ENCODE measurements at regions not wholly inside any gene's neighbourhood (a gene's known extent, or its start where the extent isn't known, plus 50 kb on each side); places are given as distances from the start of the nearest gene placed in this dataset.

GRCh38 chr12:83691730-83692129 is 1005.0 kb downstream of the TMTC2 start:
- intact Hi-C loops (cut with DNase I; ENCODE audit: low total_unique reads) = no loop called here
- Histone ChIP-seq H3K9me3 (no peaks in the 10 kb centered on the region), H3K27me3 (no peaks in the 10 kb centered on the region), H3K4me1 (no peaks in the 10 kb centered on the region), H3K36me3 (ENCODE audit: low read depth, missing control alignments) (no peaks in the 10 kb centered on the region), H3K4me3 (no peak overlapping the region), H3K27ac (no peak overlapping the region)
- no peak for DNase-seq
- TF ChIP-seq, protein P1, sequence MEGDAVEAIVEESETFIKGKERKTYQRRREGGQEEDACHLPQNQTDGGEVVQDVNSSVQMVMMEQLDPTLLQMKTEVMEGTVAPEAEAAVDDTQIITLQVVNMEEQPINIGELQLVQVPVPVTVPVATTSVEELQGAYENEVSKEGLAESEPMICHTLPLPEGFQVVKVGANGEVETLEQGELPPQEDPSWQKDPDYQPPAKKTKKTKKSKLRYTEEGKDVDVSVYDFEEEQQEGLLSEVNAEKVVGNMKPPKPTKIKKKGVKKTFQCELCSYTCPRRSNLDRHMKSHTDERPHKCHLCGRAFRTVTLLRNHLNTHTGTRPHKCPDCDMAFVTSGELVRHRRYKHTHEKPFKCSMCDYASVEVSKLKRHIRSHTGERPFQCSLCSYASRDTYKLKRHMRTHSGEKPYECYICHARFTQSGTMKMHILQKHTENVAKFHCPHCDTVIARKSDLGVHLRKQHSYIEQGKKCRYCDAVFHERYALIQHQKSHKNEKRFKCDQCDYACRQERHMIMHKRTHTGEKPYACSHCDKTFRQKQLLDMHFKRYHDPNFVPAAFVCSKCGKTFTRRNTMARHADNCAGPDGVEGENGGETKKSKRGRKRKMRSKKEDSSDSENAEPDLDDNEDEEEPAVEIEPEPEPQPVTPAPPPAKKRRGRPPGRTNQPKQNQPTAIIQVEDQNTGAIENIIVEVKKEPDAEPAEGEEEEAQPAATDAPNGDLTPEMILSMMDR (IDR thresholded peaks at IDR 0.05) = no peak
- TF ChIP-seq POLR2A (IDR thresholded peaks at IDR 0.05) = no peak

DNA sequence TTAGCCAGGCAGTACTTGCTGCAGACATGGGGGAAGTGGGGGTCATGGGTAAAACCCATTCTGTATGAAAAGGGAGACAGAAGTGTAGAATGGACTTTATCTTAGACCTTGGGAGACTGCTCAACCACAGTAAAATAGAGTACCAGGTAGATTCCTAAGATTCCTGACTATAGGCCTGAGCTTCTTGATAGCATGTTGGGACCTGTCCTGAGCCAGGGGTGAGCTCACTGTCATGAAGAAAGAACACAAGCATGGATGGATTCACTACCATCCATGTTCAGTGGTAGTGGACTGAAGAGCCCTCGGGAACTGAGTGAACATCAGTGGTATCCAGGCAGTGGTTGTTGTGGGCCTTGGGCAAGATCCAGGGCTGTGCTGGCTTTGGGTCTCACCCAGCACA is 1003.8 kb downstream of the TMTC2 start:
- intact Hi-C loops (cut with DNase I; ENCODE audit: low total_unique reads) = no loop called here

DNA sequence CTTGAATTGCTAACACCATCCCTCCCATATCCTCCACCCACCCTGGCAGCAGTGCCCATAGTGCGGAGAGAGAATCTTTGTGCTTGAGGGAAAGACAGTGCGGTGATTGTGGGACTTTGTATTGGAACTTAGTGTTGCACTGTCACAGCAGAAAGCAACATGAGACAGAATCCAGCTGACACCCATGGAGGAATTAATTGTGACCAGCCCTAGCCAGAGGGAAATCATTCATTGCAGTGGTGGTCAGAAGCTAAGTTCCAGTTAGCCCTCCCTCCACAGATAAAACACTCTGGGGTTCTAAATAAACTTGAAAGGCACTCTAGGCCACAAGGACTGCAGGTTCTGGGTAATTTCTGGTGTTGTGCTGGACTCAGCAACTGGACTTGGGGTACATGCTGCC is 1002.6 kb downstream of the TMTC2 start:
- WGBS, 2 donors = 84 to 97% methylated on average over 2 of the region's 2 CpGs
- no peaks in the 10 kb centered on the region for H3K27me3 ChIP-seq
- no peaks in the 10 kb centered on the region for H3K36me3 ChIP-seq (ENCODE audit: low read depth, missing control alignments)
- no peaks in the 10 kb centered on the region for H3K4me1 ChIP-seq
- no peak overlapping the region for H3K27ac ChIP-seq
- no peak for DNase-seq
- H3K4me3 ChIP-seq = no peak overlapping the region
- TF ChIP-seq POLR2A (IDR thresholded peaks at IDR 0.05) = no peak
- TF ChIP-seq, protein P1 (IDR thresholded peaks at IDR 0.05) = no peak
- H3K9me3 ChIP-seq = no peaks in the 10 kb centered on the region
- intact Hi-C loops (cut with DNase I; ENCODE audit: low total_unique reads) = no loop called here

More for the DNA sequence above, 1003.8 kb downstream of the TMTC2 start:
- Histone ChIP-seq H3K4me3 (no peak overlapping the region), H3K27me3 (no peaks in the 10 kb centered on the region), H3K36me3 (ENCODE audit: low read depth, missing control alignments) (no peaks in the 10 kb centered on the region), H3K9me3 (no peaks in the 10 kb centered on the region), H3K4me1 (no peaks in the 10 kb centered on the region), H3K27ac (no peak overlapping the region)
- WGBS, 2 donors = 100% methylated on average over 1 of the region's 1 CpG
- DNase-seq = no peak
- TF ChIP-seq, protein P1 (IDR thresholded peaks at IDR 0.05) = no peak
- no peak for TF ChIP-seq POLR2A (IDR thresholded peaks at IDR 0.05)

DNA sequence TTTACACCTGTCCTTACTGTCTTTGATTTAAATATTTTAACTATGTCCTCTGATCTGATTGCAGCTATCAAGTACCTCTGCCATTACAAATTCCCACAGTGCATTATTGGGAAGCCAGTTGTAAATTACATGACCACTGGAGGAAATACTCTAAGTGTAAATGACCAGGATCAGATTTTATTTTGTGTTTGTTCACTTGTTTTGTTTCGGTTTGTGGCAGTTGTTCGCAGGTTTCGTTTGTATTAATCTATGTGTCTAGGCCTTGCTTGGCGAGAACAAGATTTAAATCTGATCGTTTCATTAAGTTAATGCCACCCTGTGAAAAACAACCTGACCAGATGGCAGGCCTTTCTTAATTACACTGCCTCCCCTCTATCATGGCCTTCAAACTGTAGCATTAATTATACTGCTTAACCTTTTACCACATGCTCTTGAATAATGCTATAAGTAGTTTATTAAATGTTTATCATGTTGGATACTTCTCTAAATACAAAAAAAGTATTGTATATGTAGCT is 990.1 kb downstream of the TMTC2 start:
- no peak for TF ChIP-seq POLR2A (IDR thresholded peaks at IDR 0.05)
- TF ChIP-seq, protein P1 (IDR thresholded peaks at IDR 0.05) = no peak
- Histone ChIP-seq H3K4me3 (no peak overlapping the region), H3K27ac (no peak overlapping the region), H3K9me3 (no peaks in the 10 kb centered on the region), H3K4me1 (no peaks in the 10 kb centered on the region), H3K36me3 (ENCODE audit: low read depth, missing control alignments) (no peaks in the 10 kb centered on the region), H3K27me3 (no peaks in the 10 kb centered on the region)
- WGBS, 2 donors = 70 to 77% methylated on average over 5 of the region's 5 CpGs
- intact Hi-C loops (cut with DNase I; ENCODE audit: low total_unique reads) = no loop called here
- DNase-seq = no peak

DNA sequence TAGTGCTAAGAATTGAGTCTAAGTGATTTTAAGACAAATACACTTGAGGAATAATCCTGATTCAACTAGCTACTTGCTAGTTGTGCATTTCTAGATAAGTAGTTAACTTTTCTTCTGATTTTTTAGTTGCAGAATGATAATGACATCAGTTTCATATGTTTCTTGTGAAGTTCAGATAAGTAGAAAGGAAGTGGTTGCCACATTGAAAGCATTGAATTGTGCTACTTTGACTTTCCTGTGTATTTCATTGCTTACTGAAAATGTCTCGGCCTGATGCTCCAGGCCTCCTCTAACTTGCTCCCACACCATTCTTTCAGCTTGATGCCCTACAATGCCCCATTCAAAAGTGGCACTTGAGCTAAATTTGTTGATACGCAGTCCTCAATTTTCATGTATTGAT is 980.0 kb downstream of the TMTC2 start:
- TF ChIP-seq POLR2A (IDR thresholded peaks at IDR 0.05) = no peak
- TF ChIP-seq, protein P1 (IDR thresholded peaks at IDR 0.05) = no peak
- DNase-seq = no peak
- intact Hi-C loops (cut with DNase I; ENCODE audit: low total_unique reads) = no loop called here
- H3K9me3 ChIP-seq = no peaks in the 10 kb centered on the region
- no peaks in the 10 kb centered on the region for H3K36me3 ChIP-seq (ENCODE audit: low read depth, missing control alignments)
- H3K4me3 ChIP-seq = no peak overlapping the region
- H3K27ac ChIP-seq = no peak overlapping the region
- H3K27me3 ChIP-seq = no peaks in the 10 kb centered on the region
- 29 to 58% methylated on average over 2 of the region's 2 CpGs for WGBS, 2 donors
- no peaks in the 10 kb centered on the region for H3K4me1 ChIP-seq
